HG02798 (cell line): ENCODE measurements at regions not wholly inside any gene's neighbourhood (a gene's known extent, or its start where the extent isn't known, plus 50 kb on each side); places are given as distances from the start of the nearest gene placed in this dataset.
A peak's percentile ranks its signal among the peaks of the same experiment; 100 is the strongest.

Source experiments
- ATAC-seq: cut with Tn5 transposase; IDR thresholded peaks from one replicate; pipeline ENCODE4 v1.9.1; 2021; ENCODE audit warnings: mild to moderate bottlenecking; ENCODE audit not compliant: unreplicated experiment, poor library complexity

- ATAC-seq: no peak
These were observed 55.5 kb downstream of the GSPT2 start for GRCh38 chrX:51798701-51799100.

GRCh38 chrX:51802917-51803688 lies 59.9 kb downstream of the GSPT2 start:
- ATAC-seq: peak; percentile 96

GRCh38 chrX:51803833-51804232 lies 60.6 kb downstream of the GSPT2 start:
- ATAC-seq: no peak

GRCh38 chrX:51804741-51805140 lies 61.5 kb downstream of the GSPT2 start:
- no peak for ATAC-seq

- ATAC-seq: no peak
These were observed 70.7 kb downstream of the GSPT2 start for GRCh38 chrX:51813886-51814460.

- ATAC-seq: no peak
These were observed 69.4 kb upstream of the MAGED1 start for GRCh38 chrX:51824061-51824460.

GRCh38 chrX:51825436-51825835 lies 68.0 kb upstream of the MAGED1 start:
- no peak for ATAC-seq

- ATAC-seq: no peak
These were observed 59.3 kb upstream of the MAGED1 start for GRCh38 chrX:51834076-51834475.

- ATAC-seq: no peak
These were observed 56.6 kb upstream of the MAGED1 start for GRCh38 chrX:51836823-51837222.

GRCh38 chrX:51837451-51837850 lies 56.0 kb upstream of the MAGED1 start:
- no peak for ATAC-seq

- no peak for ATAC-seq
These were observed 55.5 kb upstream of the MAGED1 start for GRCh38 chrX:51837921-51838320.
